Right lobe of liver (tissue), 4 donors: ENCODE measurements at regions not wholly inside any gene's neighbourhood (a gene's known extent, or its start where the extent isn't known, plus 50 kb on each side); places are given as distances from the start of the nearest gene placed in this dataset.

ENCODE experiments used
- POLR2A ChIP-seq: fragments of 450-650 bp; IDR thresholded peaks from one replicate; pipeline ENCODE4 v1.6.1; 2017; ENCODE audit warnings: antibody characterized with exemption, mild to moderate bottlenecking
- TF ChIP-seq, protein P1 (sequence below), 4 donors: fragments of 200-600 bp in 3 of 4; fragments of 450-650 bp in 1 of 4; IDR thresholded peaks; one replicate each; pipeline versions ENCODE4 v1.5.1 to v1.8.0; 2016 to 2022; ENCODE audit warnings: antibody characterized with exemption in 4 of 4, mild to moderate bottlenecking in 2 of 4
- donor health status: DM: no; HTN: no; CAD: no.
- donor health status: DM: no; HTN: no; CAD: no.
- donor health status: DM: no; HTN: yes; CAD: no.

DNA sequence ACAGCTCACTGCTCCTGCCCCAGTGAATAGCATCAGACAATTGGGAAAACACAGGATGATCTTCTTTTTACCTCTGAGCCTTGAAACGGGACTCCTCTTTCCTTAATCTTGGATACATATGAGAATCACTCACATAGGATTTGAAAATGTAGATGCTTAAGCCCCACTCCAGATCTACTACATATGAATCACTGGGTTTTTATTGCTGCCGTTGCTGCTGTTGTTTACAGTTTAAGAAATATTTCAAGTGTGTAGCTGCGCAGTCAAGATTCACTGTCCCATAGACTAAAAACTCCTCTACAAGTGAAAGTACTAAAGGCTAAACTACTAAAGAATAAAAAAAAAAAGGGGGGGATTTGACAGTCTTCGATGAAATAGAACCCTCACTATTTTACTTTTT, 765.9 kb downstream of the NTRK3 start:
- TF ChIP-seq, protein P1, sequence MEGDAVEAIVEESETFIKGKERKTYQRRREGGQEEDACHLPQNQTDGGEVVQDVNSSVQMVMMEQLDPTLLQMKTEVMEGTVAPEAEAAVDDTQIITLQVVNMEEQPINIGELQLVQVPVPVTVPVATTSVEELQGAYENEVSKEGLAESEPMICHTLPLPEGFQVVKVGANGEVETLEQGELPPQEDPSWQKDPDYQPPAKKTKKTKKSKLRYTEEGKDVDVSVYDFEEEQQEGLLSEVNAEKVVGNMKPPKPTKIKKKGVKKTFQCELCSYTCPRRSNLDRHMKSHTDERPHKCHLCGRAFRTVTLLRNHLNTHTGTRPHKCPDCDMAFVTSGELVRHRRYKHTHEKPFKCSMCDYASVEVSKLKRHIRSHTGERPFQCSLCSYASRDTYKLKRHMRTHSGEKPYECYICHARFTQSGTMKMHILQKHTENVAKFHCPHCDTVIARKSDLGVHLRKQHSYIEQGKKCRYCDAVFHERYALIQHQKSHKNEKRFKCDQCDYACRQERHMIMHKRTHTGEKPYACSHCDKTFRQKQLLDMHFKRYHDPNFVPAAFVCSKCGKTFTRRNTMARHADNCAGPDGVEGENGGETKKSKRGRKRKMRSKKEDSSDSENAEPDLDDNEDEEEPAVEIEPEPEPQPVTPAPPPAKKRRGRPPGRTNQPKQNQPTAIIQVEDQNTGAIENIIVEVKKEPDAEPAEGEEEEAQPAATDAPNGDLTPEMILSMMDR (IDR thresholded peaks at IDR 0.05): no peak
- no peak for TF ChIP-seq POLR2A
